GM12872 (cell line): ENCODE measurements at regions not wholly inside any gene's neighbourhood (a gene's known extent, or its start where the extent isn't known, plus 50 kb on each side); places are given as distances from the start of the nearest gene placed in this dataset.

ENCODE experiments used
- CTCF ChIP-seq: IDR thresholded peaks from 3 replicates; pipeline ENCODE4 v1.5.1; 2011; ENCODE audit warnings: low read depth, mild to moderate bottlenecking, low read length, moderate library complexity; ENCODE audit not compliant: insufficient read depth

GRCh38 chr7:80082213-80082612 lies 52.4 kb upstream of the GNAI1 start:
- no peak for TF ChIP-seq CTCF

GRCh38 chr7:80078886-80079285 lies 55.7 kb upstream of the GNAI1 start:
- TF ChIP-seq CTCF, result no peak

- no peak for TF ChIP-seq CTCF
These were observed 56.4 kb upstream of the GNAI1 start for GRCh38 chr7:80078159-80078731.

GRCh38 chr7:80070391-80070790 lies 64.2 kb upstream of the GNAI1 start:
- TF ChIP-seq CTCF, result no peak

GRCh38 chr7:80066639-80067038 lies 68.0 kb upstream of the GNAI1 start:
- TF ChIP-seq CTCF, result no peak

GRCh38 chr7:80063834-80064233 lies 70.8 kb upstream of the GNAI1 start:
- no peak for TF ChIP-seq CTCF

GRCh38 chr7:80060218-80060806 lies 74.3 kb upstream of the GNAI1 start:
- TF ChIP-seq CTCF, result no peak; the same call in 2 of the 3 replicates
